ENCODE measurements at regions not wholly inside any gene's neighbourhood (a gene's known extent, or its start where the extent isn't known, plus 50 kb on each side); places are given as distances from the start of the nearest gene placed in this dataset.

DNA sequence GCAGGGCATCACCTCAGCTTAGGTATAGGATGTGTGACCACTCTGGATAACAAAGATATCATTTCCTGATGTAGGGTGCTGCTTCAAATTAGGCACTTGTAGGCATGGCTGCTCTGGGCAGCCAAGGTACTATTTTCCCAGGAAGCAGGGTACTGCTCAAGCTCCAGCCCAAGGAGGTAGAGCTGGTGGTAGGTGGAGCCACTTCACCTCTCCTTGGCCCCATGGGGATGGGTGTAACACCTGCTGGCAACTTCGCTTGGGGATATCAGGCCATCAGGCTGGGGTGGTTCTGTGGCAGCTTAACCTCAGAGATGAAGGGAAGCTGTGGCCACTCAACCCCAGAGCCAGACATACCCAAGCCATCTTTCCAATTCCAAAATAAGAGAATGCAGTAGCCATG is 147.1 kb upstream of the IGF1R start:
- Mint-ChIP-seq H3K4me1 (no peaks in the 10 kb centered on the region), H3K9me3 (peaks cover 11 to 26% (median 15%) of the 10 kb centered on the region in 7 donors), H3K27ac (no peak overlapping the region), H3K36me3 (peaks cover 0 to 17% of the 10 kb centered on the region in 2 donors), H3K4me3 (no peak overlapping the region), H3K27me3 (peaks cover 38 to 51% (median 41%) of the 10 kb centered on the region in 3 donors)
- DNase-seq: no peak
- no peak for ATAC-seq (ENCODE audit: low read depth in 2 of 2)

DNA sequence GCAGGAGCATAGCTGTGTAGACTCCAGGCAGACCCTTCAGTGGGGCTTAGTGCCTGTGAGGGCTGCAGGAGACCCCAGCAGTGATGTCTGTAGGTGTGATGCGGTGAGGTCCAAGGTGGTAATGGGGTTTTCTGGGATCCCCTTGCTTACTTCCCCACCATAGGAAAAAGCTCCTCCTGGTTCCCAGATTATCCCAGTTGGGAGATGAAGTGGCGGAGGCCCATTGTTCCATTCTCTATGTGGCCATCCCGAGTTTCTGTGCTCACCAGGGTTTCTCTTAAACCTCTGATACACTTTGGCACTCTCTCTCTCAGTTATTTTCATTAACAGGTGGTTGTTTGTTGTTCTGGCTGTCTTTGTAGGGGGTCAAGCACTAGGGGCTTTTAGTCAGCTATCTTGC is 146.7 kb upstream of the IGF1R start:
- H3K27ac Mint-ChIP-seq: no peak overlapping the region
- no peak overlapping the region for H3K4me3 Mint-ChIP-seq
- peaks cover 11 to 26% (median 15%) of the 10 kb centered on the region in 7 donors for H3K9me3 Mint-ChIP-seq
- no peaks in the 10 kb centered on the region for H3K4me1 Mint-ChIP-seq
- peaks cover 41 to 56% (median 45%) of the 10 kb centered on the region in 3 donors for H3K27me3 Mint-ChIP-seq
- ATAC-seq (ENCODE audit: low read depth in 2 of 2): no peak
- H3K36me3 Mint-ChIP-seq: peaks cover 0 to 17% of the 10 kb centered on the region in 2 donors
- no peak for DNase-seq

DNA sequence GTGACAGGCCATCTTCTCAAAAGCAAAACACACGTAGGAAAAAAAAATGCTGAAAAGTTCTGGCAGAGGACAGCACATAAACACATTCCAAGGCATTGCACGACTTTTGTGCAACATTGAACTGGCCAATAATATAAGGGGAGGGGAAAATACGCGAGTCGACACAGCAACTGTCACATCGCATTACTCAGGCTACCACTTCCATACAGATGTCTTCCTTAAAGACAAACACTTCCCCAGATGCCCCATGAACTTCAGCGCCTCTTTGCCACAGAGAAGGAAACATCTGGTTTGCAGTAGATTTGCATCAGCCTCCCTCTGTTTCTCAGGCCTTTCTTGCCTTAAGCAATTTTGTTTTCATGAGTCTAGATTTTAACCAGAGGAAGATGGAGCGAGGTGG is 144.4 kb upstream of the IGF1R start:
- Mint-ChIP-seq H3K27me3 (peaks cover 50 to 71% (median 62%) of the 10 kb centered on the region in 3 donors), H3K4me3 (no peak overlapping the region), H3K4me1 (no peaks in the 10 kb centered on the region), H3K27ac (no peak overlapping the region), H3K36me3 (peaks cover 0 to 12% of the 10 kb centered on the region in 2 donors), H3K9me3 (peaks cover 6 to 17% (median 11%) of the 10 kb centered on the region in 7 donors)
- ATAC-seq (ENCODE audit: low read depth in 2 of 2) (no peak), DNase-seq (no peak)

DNA sequence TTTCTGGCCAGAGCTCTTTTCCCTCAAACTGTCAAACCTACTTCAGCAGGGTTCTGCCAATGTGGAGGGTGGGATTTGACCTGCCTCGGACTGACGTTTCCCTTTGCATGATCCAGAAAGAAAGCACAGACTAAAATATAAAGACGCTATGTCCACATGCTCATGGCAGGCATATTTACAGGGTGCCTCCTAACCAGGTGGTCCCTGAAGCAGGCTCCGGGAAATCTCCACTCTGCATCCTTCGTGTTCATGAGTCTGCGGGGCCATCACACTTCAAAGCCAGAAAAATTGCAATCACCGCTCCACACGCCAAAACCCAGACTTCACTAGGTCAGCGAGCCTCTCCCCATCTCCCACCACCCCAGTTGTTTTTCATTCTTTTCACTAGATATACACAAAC is 143.3 kb upstream of the IGF1R start:
- Mint-ChIP-seq H3K9me3 (peaks cover 0 to 7% (median 3%) of the 10 kb centered on the region in 7 donors), H3K36me3 (peaks cover 0 to 2% of the 10 kb centered on the region in 2 donors), H3K27ac (peak overlapping the region in 1 of 6 donors; percentile 55), H3K4me3 (no peak overlapping the region), H3K27me3 (peaks cover 45 to 62% (median 57%) of the 10 kb centered on the region in 3 donors), H3K4me1 (no peaks in the 10 kb centered on the region)
- DNase-seq (no peak), ATAC-seq (ENCODE audit: low read depth in 2 of 2) (no peak)

DNA sequence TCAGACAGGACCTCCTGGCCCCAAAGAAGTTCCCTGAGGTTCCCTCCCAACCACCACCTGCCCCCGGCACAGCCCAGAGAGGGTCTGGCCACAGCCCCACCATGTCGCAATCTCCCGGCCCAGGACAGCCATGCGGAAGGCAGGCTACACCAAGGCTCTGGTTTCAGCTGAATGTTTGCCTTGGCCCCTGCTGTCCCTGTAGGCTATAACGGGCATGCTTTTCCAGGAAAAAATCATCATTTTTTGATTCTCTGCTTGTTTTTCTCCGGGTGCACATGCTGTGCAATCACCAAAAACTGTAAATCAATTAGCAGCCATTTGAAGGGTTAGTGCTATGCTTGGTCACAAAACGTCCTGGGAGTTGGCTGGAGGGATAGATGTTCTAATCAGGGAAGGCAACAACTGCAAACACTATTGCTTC is 142.7 kb upstream of the IGF1R start:
- Mint-ChIP-seq H3K27me3 (peaks cover 45 to 62% (median 57%) of the 10 kb centered on the region in 3 donors), H3K27ac (peak overlapping the region in 1 of 6 donors; percentile 55), H3K9me3 (peaks cover 0 to 7% (median 2%) of the 10 kb centered on the region in 7 donors), H3K4me3 (no peak overlapping the region), H3K4me1 (no peaks in the 10 kb centered on the region), H3K36me3 (no peaks in the 10 kb centered on the region)
- ATAC-seq (ENCODE audit: low read depth in 2 of 2) (no peak), DNase-seq (no peak)

DNA sequence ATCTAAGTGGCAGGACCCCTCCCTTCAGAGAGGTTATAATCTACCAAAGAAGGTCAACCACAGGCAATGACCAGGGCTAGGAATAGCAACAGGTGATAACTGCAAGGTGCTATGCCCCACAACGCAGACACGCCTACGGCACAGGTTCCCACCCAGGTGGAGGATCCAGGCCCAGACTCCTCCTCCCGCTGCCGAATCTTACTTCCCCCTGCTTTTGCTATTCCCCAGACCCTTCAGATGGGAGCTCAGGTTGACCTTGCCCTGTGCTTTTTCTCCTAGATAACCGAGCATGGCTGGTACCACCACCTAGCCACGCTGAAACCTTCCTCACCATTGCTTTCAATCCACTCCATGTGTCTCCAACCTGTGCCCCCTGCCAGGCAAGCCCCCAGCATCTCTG is 142.2 kb upstream of the IGF1R start:
- Mint-ChIP-seq H3K27me3 (peaks cover 45 to 62% (median 57%) of the 10 kb centered on the region in 3 donors), H3K36me3 (no peaks in the 10 kb centered on the region), H3K4me1 (no peaks in the 10 kb centered on the region), H3K9me3 (peaks cover 0 to 7% (median 2%) of the 10 kb centered on the region in 7 donors), H3K27ac (no peak overlapping the region), H3K4me3 (peak overlapping the region in 1 of 8 donors; percentile 3)
- DNase-seq (no peak), ATAC-seq (ENCODE audit: low read depth in 2 of 2) (no peak)

DNA sequence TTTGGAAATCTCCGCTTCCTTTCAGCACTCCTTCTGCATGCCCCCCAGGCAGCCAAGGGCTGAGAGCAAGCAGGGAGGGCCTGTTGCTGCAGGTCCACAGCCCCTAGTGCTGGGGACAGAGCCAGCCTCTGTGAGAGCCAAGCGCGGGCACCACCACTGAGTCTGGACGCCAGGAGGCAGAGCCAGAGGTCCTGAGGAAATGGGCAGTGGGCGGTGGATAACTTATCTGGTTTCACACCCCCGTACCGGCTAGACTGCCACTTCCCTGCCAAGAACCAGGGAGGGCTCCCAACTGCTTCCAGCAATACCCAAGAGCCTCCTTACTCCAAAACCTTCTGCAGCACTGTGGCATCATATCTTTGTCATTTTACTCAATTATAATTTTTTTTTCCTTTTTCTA is 141.6 kb upstream of the IGF1R start:
- no peak for ATAC-seq (ENCODE audit: low read depth in 2 of 2)
- peaks cover 45 to 62% (median 57%) of the 10 kb centered on the region in 3 donors for H3K27me3 Mint-ChIP-seq
- H3K9me3 Mint-ChIP-seq: peaks cover 0 to 7% (median 2%) of the 10 kb centered on the region in 7 donors
- no peaks in the 10 kb centered on the region for H3K4me1 Mint-ChIP-seq
- H3K27ac Mint-ChIP-seq: peak overlapping the region in 1 of 6 donors; percentile 65
- H3K4me3 Mint-ChIP-seq: no peak overlapping the region
- H3K36me3 Mint-ChIP-seq: no peaks in the 10 kb centered on the region
- no peak for DNase-seq

DNA sequence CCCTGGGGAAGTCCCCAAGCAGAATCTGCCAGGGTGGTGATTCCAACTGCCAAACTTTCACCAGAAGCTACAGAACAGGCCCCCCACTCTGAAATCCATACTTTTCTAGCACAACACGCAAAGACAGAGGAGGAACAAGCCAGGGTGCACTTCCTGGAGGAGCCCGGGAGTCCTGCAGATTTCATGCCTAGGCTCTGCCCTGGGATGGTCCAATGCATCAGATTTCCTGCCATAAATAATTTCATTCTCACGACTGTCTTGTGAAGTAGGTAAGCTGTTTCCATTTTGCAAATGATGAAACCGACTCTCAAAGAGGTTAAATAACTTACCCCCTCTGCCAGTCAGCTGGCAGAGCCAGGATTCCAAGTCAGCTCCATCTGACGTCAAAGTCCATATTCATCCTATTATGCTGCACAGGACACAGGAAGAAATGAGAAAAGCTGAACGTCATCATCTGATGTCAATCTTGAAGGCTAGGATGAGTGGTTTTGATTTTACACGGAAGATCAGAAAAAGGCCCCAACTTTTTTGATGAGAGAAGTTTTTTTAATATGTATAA is 134.8 kb upstream of the IGF1R start:
- Mint-ChIP-seq H3K27me3 (peaks cover 1 to 17% (median 5%) of the 10 kb centered on the region in 3 donors), H3K4me1 (no peaks in the 10 kb centered on the region), H3K4me3 (no peak overlapping the region), H3K9me3 (peaks cover 0 to 7% (median 2%) of the 10 kb centered on the region in 7 donors), H3K36me3 (no peaks in the 10 kb centered on the region), H3K27ac (no peak overlapping the region)
- ATAC-seq (ENCODE audit: low read depth in 2 of 2) (no peak), DNase-seq (no peak)

DNA sequence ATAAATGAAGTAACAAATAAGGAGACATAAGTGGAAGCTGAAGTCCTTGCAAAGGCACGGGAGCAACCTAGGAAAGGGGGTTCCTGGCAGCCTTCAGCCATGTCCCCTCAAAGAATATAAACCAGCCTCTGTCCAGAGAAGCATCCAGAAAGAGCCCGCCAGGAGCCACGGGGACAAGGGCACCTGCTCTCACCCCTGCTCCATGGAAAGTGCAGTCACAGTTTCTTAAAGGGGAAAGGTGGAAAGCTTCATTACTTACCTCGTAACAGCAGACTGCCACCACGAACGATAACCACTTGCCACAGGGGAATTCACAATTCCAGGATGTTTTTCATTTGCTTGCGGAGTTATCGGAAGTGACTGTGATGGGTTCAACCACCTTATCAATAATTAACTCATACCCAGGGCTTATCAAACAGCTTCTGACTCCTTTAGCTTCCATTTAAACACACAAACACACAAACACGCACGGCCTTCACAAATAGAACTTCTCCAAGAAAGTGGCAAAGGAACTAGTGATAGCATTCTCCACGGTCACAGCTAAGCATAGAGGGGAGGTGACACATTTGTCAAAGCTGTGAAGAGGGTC is 134.2 kb upstream of the IGF1R start:
- ATAC-seq (ENCODE audit: low read depth in 2 of 2): no peak

DNA sequence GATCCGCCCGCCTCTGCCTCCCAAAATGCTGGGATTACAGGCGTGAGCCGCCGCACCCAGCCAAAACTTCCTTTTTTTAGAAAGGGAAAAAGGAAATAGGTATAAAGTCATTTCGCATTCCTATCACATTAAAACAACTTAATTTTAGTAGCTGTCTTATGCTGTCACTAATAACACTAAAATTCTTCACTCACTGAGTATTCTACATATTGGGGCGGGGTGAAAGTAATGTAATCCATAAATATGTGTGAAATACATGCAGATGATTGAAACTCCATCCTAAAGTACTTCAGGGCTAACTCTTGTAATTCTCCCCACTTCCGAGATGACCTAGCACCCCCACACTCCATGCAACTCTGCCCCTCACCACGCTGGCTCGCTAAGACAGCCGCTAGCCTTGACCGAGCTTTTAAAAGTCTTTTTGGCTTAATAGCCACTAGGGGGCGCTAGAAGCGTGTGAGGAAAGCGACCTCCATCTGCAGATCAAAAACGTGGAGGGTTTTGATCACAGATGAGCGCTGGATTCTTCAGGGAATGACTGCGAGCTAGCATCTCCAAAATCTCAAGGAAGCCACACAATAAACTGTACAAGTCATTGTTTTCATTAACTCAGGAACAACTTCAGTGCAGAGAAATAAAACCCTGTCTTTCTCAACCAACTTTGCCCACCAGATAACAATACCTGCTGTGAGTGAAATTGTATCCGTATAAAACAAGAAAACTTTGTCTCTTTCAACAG is 129.3 kb upstream of the IGF1R start:
- ATAC-seq (ENCODE audit: low read depth in 2 of 2) (peak; percentile 69 to 75), DNase-seq (peak; percentile 45)
- H3K9me3 Mint-ChIP-seq: peaks cover 0 to 2% (median 0%) of the 10 kb centered on the region in 7 donors
- H3K4me1 Mint-ChIP-seq: peaks cover 5 to 7% (median 5%) of the 10 kb centered on the region in 3 donors
- peak overlapping the region in 1 of 6 donors; percentile 74 for H3K27ac Mint-ChIP-seq
- H3K27me3 Mint-ChIP-seq: peaks cover 0 to 21% (median 10%) of the 10 kb centered on the region in 3 donors
- no peaks in the 10 kb centered on the region for H3K36me3 Mint-ChIP-seq
- H3K4me3 Mint-ChIP-seq: peak overlapping the region in 1 of 8 donors; percentile 35

More for the DNA sequence above, 134.2 kb upstream of the IGF1R start:
- H3K27ac Mint-ChIP-seq: no peak overlapping the region
- peaks cover 3 to 4% (median 3%) of the 10 kb centered on the region in 3 donors for H3K4me1 Mint-ChIP-seq
- H3K36me3 Mint-ChIP-seq: no peaks in the 10 kb centered on the region
- peaks cover 0 to 15% (median 4%) of the 10 kb centered on the region in 3 donors for H3K27me3 Mint-ChIP-seq
- peaks cover 0 to 6% (median 0%) of the 10 kb centered on the region in 7 donors for H3K9me3 Mint-ChIP-seq
- H3K4me3 Mint-ChIP-seq: no peak overlapping the region
- DNase-seq: no peak

DNA sequence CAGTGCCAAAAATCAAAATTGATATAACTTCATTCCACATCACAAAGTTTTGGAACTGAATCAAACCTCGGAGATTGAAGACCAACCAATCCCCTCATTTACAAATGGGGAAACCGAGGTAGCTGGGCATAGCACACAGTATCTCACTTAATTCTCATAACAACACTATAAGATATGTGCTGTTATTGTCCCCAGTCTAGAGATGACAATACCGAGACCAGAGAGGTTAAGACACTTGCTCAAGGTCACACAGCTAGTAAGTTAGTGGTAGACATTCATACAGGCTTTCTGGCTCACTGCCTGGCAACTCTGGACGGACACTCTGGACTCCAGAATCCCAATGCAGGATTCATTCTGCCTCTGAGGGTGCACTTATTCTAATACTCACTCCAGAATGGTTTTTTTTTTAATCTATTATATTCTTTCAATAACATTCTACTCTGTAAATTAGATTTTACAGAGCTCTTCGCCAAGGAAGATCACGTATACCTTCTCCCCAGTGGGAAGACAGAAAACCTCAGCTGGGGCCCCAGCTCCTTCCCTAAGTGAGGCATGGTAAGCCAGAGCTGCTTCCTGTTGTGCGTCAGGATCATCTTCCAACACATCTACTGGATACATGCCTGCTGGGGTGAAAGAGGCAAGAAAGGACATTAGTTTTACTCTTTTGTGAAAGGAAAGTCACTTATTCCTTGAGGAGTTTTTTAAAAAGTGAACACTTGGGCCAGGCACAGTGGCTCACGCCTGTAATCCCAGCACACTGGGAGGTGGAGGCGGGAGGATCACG is 128.4 kb upstream of the IGF1R start:
- Mint-ChIP-seq H3K4me3 (no peak overlapping the region), H3K27ac (no peak overlapping the region), H3K9me3 (peaks cover 0 to 2% (median 0%) of the 10 kb centered on the region in 7 donors), H3K27me3 (peaks cover 0 to 31% (median 18%) of the 10 kb centered on the region in 3 donors), H3K36me3 (no peaks in the 10 kb centered on the region), H3K4me1 (peaks cover 5 to 7% (median 5%) of the 10 kb centered on the region in 3 donors)
- no peak for ATAC-seq (ENCODE audit: low read depth in 2 of 2)
- no peak for DNase-seq

DNA sequence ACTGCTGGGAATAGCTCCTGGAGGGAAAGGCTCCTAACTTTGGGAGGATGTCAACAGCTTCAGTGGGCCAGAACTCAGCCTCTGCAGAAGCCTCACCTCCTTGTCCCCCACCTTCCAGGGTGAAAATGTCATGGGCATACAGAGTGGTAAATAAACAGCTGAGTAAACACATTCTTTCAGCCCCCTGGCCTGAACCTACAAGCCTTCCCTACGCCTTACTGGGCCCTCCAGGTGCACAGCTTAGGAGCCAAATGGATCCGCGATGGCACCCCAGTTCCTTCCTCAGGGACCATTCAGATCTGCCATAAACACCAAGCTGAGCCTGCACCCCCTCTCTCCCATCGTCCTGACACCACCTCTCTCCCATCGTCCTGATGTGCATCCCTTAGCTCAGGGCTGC is 126.2 kb upstream of the IGF1R start:
- Mint-ChIP-seq H3K27me3 (peaks cover 0 to 38% (median 25%) of the 10 kb centered on the region in 3 donors), H3K36me3 (no peaks in the 10 kb centered on the region), H3K27ac (no peak overlapping the region), H3K9me3 (peaks cover 0 to 2% (median 0%) of the 10 kb centered on the region in 7 donors), H3K4me1 (peaks cover 5 to 7% (median 5%) of the 10 kb centered on the region in 3 donors), H3K4me3 (no peak overlapping the region)
- no peak for DNase-seq
- ATAC-seq (ENCODE audit: low read depth in 2 of 2): no peak

Measured in naive B cell (primary cell).